Transverse colon (tissue), 4 donors: ENCODE measurements at regions not wholly inside any gene's neighbourhood (a gene's known extent, or its start where the extent isn't known, plus 50 kb on each side); places are given as distances from the start of the nearest gene placed in this dataset.

Experiments
- DNase-seq: peaks from one replicate; pipeline ENCODE4 v3.0.0-alpha.2; 2019
- H3K27ac ChIP-seq, 4 donors: fragments of 200-600 bp; sonication (generic); 2 replicates each; pipeline ENCODE4 v1.5.1; 2016 to 2018; ENCODE audit warnings: inconsistent platforms in 4 of 4
- H3K27me3 ChIP-seq: fragments of 200-600 bp; sonication (generic); 2 replicates; pipeline ENCODE4 v1.5.1; 2017; ENCODE audit warnings: inconsistent platforms
- H3K36me3 ChIP-seq, 4 donors: fragments of 200-600 bp; sonication (generic); 2 replicates each; pipeline ENCODE4 v1.5.1; 2017 to 2019; ENCODE audit warnings: inconsistent platforms in 4 of 4
- H3K4me1 ChIP-seq, 4 donors: fragments of 200-600 bp; sonication (generic); 2 replicates each; pipeline ENCODE4 v1.5.1; 2017 to 2020; ENCODE audit warnings: inconsistent platforms in 4 of 4
- H3K4me3 ChIP-seq, 4 donors: fragments of 200-600 bp; sonication (generic); 1 replicate in 1 of 4; 2 replicates in 3 of 4; pipeline versions ENCODE4 v1.5.1 to v1.6.1; 2017 to 2019; ENCODE audit warnings: inconsistent platforms in 4 of 4
- H3K9me3 ChIP-seq, 2 donors: fragments of 200-600 bp; sonication (generic); 2 replicates each; pipeline ENCODE4 v1.5.1; 2017 to 2019; ENCODE audit warnings: inconsistent platforms in 2 of 2
- EP300 ChIP-seq: sonication (generic); formaldehyde crosslinking; IDR thresholded peaks from one replicate; pipeline ENCODE4 v1.6.1; 2017; ENCODE audit warnings: antibody characterized with exemption, low read depth
- POLR2A ChIP-seq: fragments of 450-650 bp; IDR thresholded peaks from one replicate; pipeline ENCODE4 v1.6.1; 2016; ENCODE audit warnings: antibody characterized with exemption, mild to moderate bottlenecking, moderate library complexity
- POLR2AphosphoS5 ChIP-seq, 3 donors: sonication (generic); formaldehyde crosslinking; IDR thresholded peaks; one replicate each; pipeline ENCODE4 v1.6.1; 2016; ENCODE audit warnings: antibody characterized with exemption in 3 of 3
- WGBS, 2 donors: methylation state at CpG; one replicate each; pipeline ENCODE4 v1.1.5; 2018; ENCODE audit warnings: low coverage in 1 of 2; 5-methylcytosine and 5-hydroxymethylcytosine counted together
- in situ Hi-C, 4 donors: fragments of 200-750 bp; cut with MboI; loops; one replicate each; pipeline versions ENCODE4 v1.15.0 to v1.15.1; 2017; ENCODE audit warnings: low sequenced_read_pairs in 3 of 4, low pct_ligation_motif_present in 1 of 4, low pct_unique_long_range_greater_than_20kb in 1 of 4
- intact Hi-C: fragments of 100-400 bp; cut with DNase I; formaldehyde crosslinking; loops from one replicate; pipeline ENCODE4 v1.15.1; 2023; ENCODE audit warnings: low total_unique reads
- TF ChIP-seq, protein P1 (sequence below), 5 experiments: fragments of 200-600 bp in 3 of 5; fragments of 450-650 bp in 2 of 5; sonication (generic) in 3 of 5; IDR thresholded peaks; 1 replicate in 2 of 5; 2 replicates in 3 of 5; pipeline ENCODE4 v1.5.1; 2016 to 2017; ENCODE audit warnings: antibody characterized with exemption in 5 of 5, inconsistent platforms in 3 of 5, mild to moderate bottlenecking in 2 of 5, moderate library complexity in 1 of 5

DNA sequence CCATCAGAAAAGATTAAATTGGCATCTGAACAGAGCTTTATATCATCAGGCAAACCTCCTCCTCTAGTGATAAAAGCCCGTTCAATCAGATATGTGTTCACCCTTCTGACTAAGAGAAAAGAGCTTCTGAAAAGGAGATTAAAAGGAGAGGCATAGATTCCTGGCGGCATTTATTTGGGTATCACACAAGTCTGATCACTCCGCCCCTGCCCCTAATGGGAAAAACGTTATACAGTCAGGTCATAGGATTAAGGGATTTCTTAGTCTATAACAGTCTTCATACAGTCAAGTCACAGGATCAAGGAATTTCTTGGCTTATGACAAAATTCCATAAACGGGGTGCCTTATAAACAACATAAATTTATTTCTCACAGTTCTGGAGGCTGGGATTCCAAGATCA is 295.4 kb upstream of the SATB1 start:
- no peak overlapping the region for H3K27ac ChIP-seq
- 68 to 81% methylated on average over 4 to 5 of the region's 5 CpGs for WGBS, 2 donors
- intact Hi-C loops, result no loop called here
- DNase-seq, result no peak
- H3K4me3 ChIP-seq, result no peak overlapping the region
- H3K4me1 ChIP-seq, result peaks cover 0 to 3% (median 0%) of the 10 kb centered on the region in 4 donors
- no peak for TF ChIP-seq POLR2A
- TF ChIP-seq, protein P1, sequence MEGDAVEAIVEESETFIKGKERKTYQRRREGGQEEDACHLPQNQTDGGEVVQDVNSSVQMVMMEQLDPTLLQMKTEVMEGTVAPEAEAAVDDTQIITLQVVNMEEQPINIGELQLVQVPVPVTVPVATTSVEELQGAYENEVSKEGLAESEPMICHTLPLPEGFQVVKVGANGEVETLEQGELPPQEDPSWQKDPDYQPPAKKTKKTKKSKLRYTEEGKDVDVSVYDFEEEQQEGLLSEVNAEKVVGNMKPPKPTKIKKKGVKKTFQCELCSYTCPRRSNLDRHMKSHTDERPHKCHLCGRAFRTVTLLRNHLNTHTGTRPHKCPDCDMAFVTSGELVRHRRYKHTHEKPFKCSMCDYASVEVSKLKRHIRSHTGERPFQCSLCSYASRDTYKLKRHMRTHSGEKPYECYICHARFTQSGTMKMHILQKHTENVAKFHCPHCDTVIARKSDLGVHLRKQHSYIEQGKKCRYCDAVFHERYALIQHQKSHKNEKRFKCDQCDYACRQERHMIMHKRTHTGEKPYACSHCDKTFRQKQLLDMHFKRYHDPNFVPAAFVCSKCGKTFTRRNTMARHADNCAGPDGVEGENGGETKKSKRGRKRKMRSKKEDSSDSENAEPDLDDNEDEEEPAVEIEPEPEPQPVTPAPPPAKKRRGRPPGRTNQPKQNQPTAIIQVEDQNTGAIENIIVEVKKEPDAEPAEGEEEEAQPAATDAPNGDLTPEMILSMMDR (IDR thresholded peaks at IDR 0.05), result no peak
- TF ChIP-seq EP300, result no peak
- no peak for TF ChIP-seq POLR2AphosphoS5 (IDR thresholded peaks at IDR 0.05)
- H3K9me3 ChIP-seq, result no peaks in the 10 kb centered on the region
- in situ Hi-C loops, result no loop called here
- no peaks in the 10 kb centered on the region for H3K27me3 ChIP-seq
- no peaks in the 10 kb centered on the region for H3K36me3 ChIP-seq

DNA sequence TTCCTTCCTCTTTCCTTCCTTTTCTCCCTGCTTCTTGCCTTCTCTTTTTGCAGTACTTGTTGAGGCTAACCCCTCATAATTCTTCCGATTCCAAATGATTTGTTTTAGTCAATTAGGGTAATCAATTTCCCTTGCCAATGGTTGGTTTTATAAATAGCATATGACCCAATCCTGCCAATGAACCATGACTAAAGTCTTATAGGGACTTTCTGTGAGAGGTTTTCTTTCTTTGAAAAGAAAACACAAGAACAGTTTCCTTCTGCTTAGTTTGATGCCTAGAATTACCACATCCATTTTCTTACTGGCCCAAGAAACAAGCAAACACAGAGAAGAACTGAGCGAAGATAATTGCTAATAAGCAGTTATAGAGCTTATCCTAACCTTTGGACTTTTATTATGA is 292.5 kb upstream of the SATB1 start:
- WGBS, 2 donors, result 39 to 73% methylated on average over 2 of the region's 2 CpGs
- intact Hi-C loops, result no loop called here
- TF ChIP-seq POLR2A (no peak), POLR2AphosphoS5 (IDR thresholded peaks at IDR 0.05) (no peak), EP300 (no peak)
- TF ChIP-seq, protein P1 (IDR thresholded peaks at IDR 0.05), result no peak

GRCh38 chr3:18716821-18717220 is 291.7 kb upstream of the SATB1 start:
- WGBS, 2 donors, result 88 to 98% methylated on average over 3 of the region's 3 CpGs
- intact Hi-C loops (no loop called here), in situ Hi-C loops (no loop called here)
- Histone ChIP-seq H3K27me3 (no peaks in the 10 kb centered on the region), H3K4me3 (no peak overlapping the region), H3K9me3 (no peaks in the 10 kb centered on the region), H3K27ac (no peak overlapping the region), H3K36me3 (no peaks in the 10 kb centered on the region), H3K4me1 (no peaks in the 10 kb centered on the region)
- DNase-seq, result no peak
- TF ChIP-seq, protein P1 (IDR thresholded peaks at IDR 0.05), result no peak
- TF ChIP-seq POLR2AphosphoS5 (IDR thresholded peaks at IDR 0.05) (no peak), EP300 (no peak), POLR2A (no peak)

More for the DNA sequence above, 292.5 kb upstream of the SATB1 start:
- H3K9me3 ChIP-seq, result no peaks in the 10 kb centered on the region
- H3K4me1 ChIP-seq, result no peaks in the 10 kb centered on the region
- in situ Hi-C loops, result no loop called here
- H3K4me3 ChIP-seq, result no peak overlapping the region
- H3K36me3 ChIP-seq, result no peaks in the 10 kb centered on the region
- H3K27ac ChIP-seq, result no peak overlapping the region
- no peaks in the 10 kb centered on the region for H3K27me3 ChIP-seq
- no peak for DNase-seq

- Histone ChIP-seq H3K4me1 (no peaks in the 10 kb centered on the region), H3K9me3 (no peaks in the 10 kb centered on the region), H3K4me3 (no peak overlapping the region), H3K36me3 (no peaks in the 10 kb centered on the region), H3K27me3 (no peaks in the 10 kb centered on the region), H3K27ac (no peak overlapping the region)
- intact Hi-C loops, result no loop called here
- no peak for DNase-seq
- in situ Hi-C loops, result no loop called here
- 70 to 87% methylated on average over 2 of the region's 2 CpGs for WGBS, 2 donors
- TF ChIP-seq, protein P1 (IDR thresholded peaks at IDR 0.05), result no peak
- TF ChIP-seq EP300 (no peak), POLR2AphosphoS5 (IDR thresholded peaks at IDR 0.05) (no peak), POLR2A (no peak)
Observed at GRCh38 chr3:18716101-18716500, 291.0 kb upstream of the SATB1 start.
